ENCODE measurements at regions not wholly inside any gene's neighbourhood (a gene's known extent, or its start where the extent isn't known, plus 50 kb on each side); places are given as distances from the start of the nearest gene placed in this dataset.

GRCh38 chr2:200150411-200151086 is 155.9 kb upstream of the SPATS2L start:
- Histone ChIP-seq H3K4me2 (ENCODE audit: insufficient read depth, low read length) (no peak overlapping the region), H3K4me3 (ENCODE audit: low read depth in 1 of 2, low read length in 2 of 2) (no peak overlapping the region), H3K9me3 (ENCODE audit: insufficient read depth, low read length, severe bottlenecking) (peaks cover 8% of the 10 kb centered on the region), H3K9ac (ENCODE audit: low read depth, low read length) (no peak overlapping the region), H3K79me2 (ENCODE audit: insufficient read depth, low read length) (no peaks in the 10 kb centered on the region), H3K4me1 (ENCODE audit: insufficient read depth, low read length) (no peaks in the 10 kb centered on the region), H3K27me3 (ENCODE audit: insufficient read depth, low read length, poor library complexity) (peaks cover 3% of the 10 kb centered on the region), H3K27ac (ENCODE audit: low read length) (no peak overlapping the region), H3K36me3 (ENCODE audit: insufficient read depth, low read length) (no peaks in the 10 kb centered on the region), H2AFZ (ENCODE audit: low read depth, low read length) (no peak overlapping the region), H4K20me1 (ENCODE audit: insufficient read depth, low read length) (no peaks in the 10 kb centered on the region)
- TF ChIP-seq CTCF (IDR thresholded peaks at IDR 0.05; ENCODE audit: borderline replicate concordance, extremely low read depth, low read length, poor library complexity, severe bottlenecking) = no peak
- no peak for TF ChIP-seq EZH2 (IDR thresholded peaks at IDR 0.05; ENCODE audit: borderline replicate concordance, low read depth, low read length, severe bottlenecking)
- DNase-seq (no peak), ATAC-seq (ENCODE audit: insufficient read depth, low read depth) (no peak)

GRCh38 chr2:200155652-200156051 is 150.8 kb upstream of the SPATS2L start:
- peaks cover 3% of the 10 kb centered on the region for H3K9me3 ChIP-seq (ENCODE audit: insufficient read depth, low read length, severe bottlenecking)
- H3K27me3 ChIP-seq (ENCODE audit: insufficient read depth, low read length, poor library complexity) = peaks cover 3% of the 10 kb centered on the region
- no peak overlapping the region for H2AFZ ChIP-seq (ENCODE audit: low read depth, low read length)
- DNase-seq (no peak), ATAC-seq (ENCODE audit: insufficient read depth, low read depth) (no peak)
- H3K4me3 ChIP-seq (ENCODE audit: low read depth in 1 of 2, low read length in 2 of 2) = no peak overlapping the region
- H3K4me2 ChIP-seq (ENCODE audit: insufficient read depth, low read length) = no peak overlapping the region
- H4K20me1 ChIP-seq (ENCODE audit: insufficient read depth, low read length) = no peaks in the 10 kb centered on the region
- TF ChIP-seq EZH2 (IDR thresholded peaks at IDR 0.05; ENCODE audit: borderline replicate concordance, low read depth, low read length, severe bottlenecking) (no peak), CTCF (IDR thresholded peaks at IDR 0.05; ENCODE audit: borderline replicate concordance, extremely low read depth, low read length, poor library complexity, severe bottlenecking) (no peak)
- no peaks in the 10 kb centered on the region for H3K79me2 ChIP-seq (ENCODE audit: insufficient read depth, low read length)
- H3K9ac ChIP-seq (ENCODE audit: low read depth, low read length) = no peak overlapping the region
- H3K36me3 ChIP-seq (ENCODE audit: insufficient read depth, low read length) = no peaks in the 10 kb centered on the region
- H3K27ac ChIP-seq (ENCODE audit: low read length) = no peak overlapping the region
- H3K4me1 ChIP-seq (ENCODE audit: insufficient read depth, low read length) = no peaks in the 10 kb centered on the region

- Histone ChIP-seq H3K27ac (ENCODE audit: low read length) (no peak overlapping the region), H3K36me3 (ENCODE audit: insufficient read depth, low read length) (no peaks in the 10 kb centered on the region), H3K4me3 (ENCODE audit: low read depth in 1 of 2, low read length in 2 of 2) (no peak overlapping the region), H3K9ac (ENCODE audit: low read depth, low read length) (no peak overlapping the region), H2AFZ (ENCODE audit: low read depth, low read length) (no peak overlapping the region), H3K4me2 (ENCODE audit: insufficient read depth, low read length) (no peak overlapping the region), H3K79me2 (ENCODE audit: insufficient read depth, low read length) (no peaks in the 10 kb centered on the region), H3K9me3 (ENCODE audit: insufficient read depth, low read length, severe bottlenecking) (peaks cover 3% of the 10 kb centered on the region), H3K4me1 (ENCODE audit: insufficient read depth, low read length) (no peaks in the 10 kb centered on the region), H3K27me3 (ENCODE audit: insufficient read depth, low read length, poor library complexity) (peaks cover 3% of the 10 kb centered on the region), H4K20me1 (ENCODE audit: insufficient read depth, low read length) (no peaks in the 10 kb centered on the region)
- TF ChIP-seq EZH2 (IDR thresholded peaks at IDR 0.05; ENCODE audit: borderline replicate concordance, low read depth, low read length, severe bottlenecking) = no peak
- TF ChIP-seq CTCF (IDR thresholded peaks at IDR 0.05; ENCODE audit: borderline replicate concordance, extremely low read depth, low read length, poor library complexity, severe bottlenecking) = no peak
- DNase-seq = no peak
- no peak for ATAC-seq (ENCODE audit: insufficient read depth, low read depth)
These were observed 150.2 kb upstream of the SPATS2L start for GRCh38 chr2:200156166-200156835.

Data from DND-41 (cell line).